GM18951 (cell line): ENCODE measurements at regions not wholly inside any gene's neighbourhood (a gene's known extent, or its start where the extent isn't known, plus 50 kb on each side); places are given as distances from the start of the nearest gene placed in this dataset.

Experiments used
- POLR2A ChIP-seq: IDR thresholded peaks from 4 replicates; pipeline ENCODE4 v1.6.1; 2011; ENCODE audit warnings: mild to moderate bottlenecking; ENCODE audit not compliant: insufficient read length, insufficient read depth; ENCODE audit errors: extremely low read depth
- in situ Hi-C: fragments of 300-500 bp; cut with MboI; formaldehyde crosslinking; loops from one replicate; pipeline ENCODE4 v1.12.0; 2022; ENCODE audit warnings: low sequenced_read_pairs, mixed read lengths, inconsistent platforms; ENCODE audit not compliant: unreplicated experiment

- in situ Hi-C loops: no loop called here
- no peak for TF ChIP-seq POLR2A
Measured at GRCh38 chr6:120899932-120900331, 434.3 kb downstream of the TBC1D32 start.

- in situ Hi-C loops: no loop called here
- TF ChIP-seq POLR2A: no peak
Measured at GRCh38 chr6:120894077-120894476, 440.2 kb downstream of the TBC1D32 start.

- in situ Hi-C loops: no loop called here
Measured at GRCh38 chr6:120876931-120877330, 457.3 kb downstream of the TBC1D32 start.

GRCh38 chr6:120876424-120876823 lies 457.9 kb downstream of the TBC1D32 start:
- in situ Hi-C loops: no loop called here
- TF ChIP-seq POLR2A: no peak

More at GRCh38 chr6:120876931-120877330, 457.3 kb downstream of the TBC1D32 start:
- TF ChIP-seq POLR2A: no peak

GRCh38 chr6:120875900-120876299 lies 458.4 kb downstream of the TBC1D32 start:
- TF ChIP-seq POLR2A: no peak
- in situ Hi-C loops: no loop called here

- TF ChIP-seq POLR2A: no peak
- in situ Hi-C loops: no loop called here
Measured at GRCh38 chr6:120874422-120874821, 459.9 kb downstream of the TBC1D32 start.

GRCh38 chr6:120873125-120873865 lies 461.0 kb downstream of the TBC1D32 start:
- in situ Hi-C loops: no loop called here
- TF ChIP-seq POLR2A: no peak

- in situ Hi-C loops: no loop called here
- TF ChIP-seq POLR2A: no peak
Measured at GRCh38 chr6:120872262-120872578, 462.1 kb downstream of the TBC1D32 start.

- TF ChIP-seq POLR2A: no peak
- in situ Hi-C loops: no loop called here
Measured at GRCh38 chr6:120871416-120872261, 462.6 kb downstream of the TBC1D32 start.

GRCh38 chr6:120869397-120869796 lies 464.9 kb downstream of the TBC1D32 start:
- no peak for TF ChIP-seq POLR2A
- in situ Hi-C loops: no loop called here

- TF ChIP-seq POLR2A: no peak
- in situ Hi-C loops: no loop called here
Measured at GRCh38 chr6:120857422-120857821, 476.9 kb downstream of the TBC1D32 start.

- in situ Hi-C loops: no loop called here
Measured at GRCh38 chr6:120854583-120854982, 479.7 kb downstream of the TBC1D32 start.

GRCh38 chr6:120853489-120853888 lies 480.8 kb downstream of the TBC1D32 start:
- no peak for TF ChIP-seq POLR2A
- in situ Hi-C loops: no loop called here

More at GRCh38 chr6:120854583-120854982, 479.7 kb downstream of the TBC1D32 start:
- no peak for TF ChIP-seq POLR2A
